Neural progenitor cell (in vitro differentiated cells): ENCODE measurements at regions not wholly inside any gene's neighbourhood (a gene's known extent, or its start where the extent isn't known, plus 50 kb on each side); places are given as distances from the start of the nearest gene placed in this dataset.

Experiments
- DNase-seq: peaks from one replicate; pipeline ENCODE4 v3.0.0-alpha.2; 2016; ENCODE audit warnings: low spot score
- H2AFZ ChIP-seq: fragments of 200-600 bp; sonication (generic); replicated peaks from 2 replicates; pipeline ENCODE4 v1.6.1; 2016; ENCODE audit warnings: antibody characterized with exemption
- H3F3A ChIP-seq: fragments of 200-600 bp; sonication (generic); 2 replicates; pipeline ENCODE4 v1.6.1; 2016; ENCODE audit warnings: antibody characterized with exemption, low read depth
- H3K27ac ChIP-seq: fragments of 200-600 bp; sonication (generic); 2 replicates; pipeline ENCODE4 v1.5.1; 2016; ENCODE audit warnings: mild to moderate bottlenecking
- H3K27me3 ChIP-seq: fragments of 200-600 bp; sonication (generic); 2 replicates; pipeline ENCODE4 v1.6.1; 2016; ENCODE audit warnings: mild to moderate bottlenecking, moderate library complexity
- H3K36me3 ChIP-seq: fragments of 200-600 bp; sonication (generic); 2 replicates; pipeline ENCODE4 v1.5.1; 2016
- H3K4me1 ChIP-seq: fragments of 200-600 bp; sonication (generic); 2 replicates; pipeline ENCODE4 v1.6.1; 2016; ENCODE audit warnings: mixed run types
- H3K4me2 ChIP-seq: fragments of 200-600 bp; sonication (generic); 2 replicates; pipeline ENCODE4 v1.6.1; 2016
- H3K4me3 ChIP-seq: fragments of 200-600 bp; sonication (generic); 2 replicates; pipeline ENCODE4 v1.5.1; 2016
- H3K79me2 ChIP-seq: fragments of 200-600 bp; sonication (generic); 2 replicates; pipeline ENCODE4 v1.6.1; 2016; ENCODE audit warnings: low read depth
- H3K9ac ChIP-seq: fragments of 200-600 bp; sonication (generic); 2 replicates; pipeline ENCODE4 v1.6.1; 2016
- H3K9me3 ChIP-seq: fragments of 200-600 bp; sonication (generic); 2 replicates; pipeline ENCODE4 v1.5.1; 2016; ENCODE audit warnings: low read depth
- H4K20me1 ChIP-seq: fragments of 200-600 bp; sonication (generic); 2 replicates; pipeline ENCODE4 v1.6.1; 2016; ENCODE audit warnings: low read depth
- H3K27ac Mint-ChIP-seq: 3 replicates; pipeline ENCODE4 v1.8.0; 2021; ENCODE audit warnings: mixed read lengths
- H3K27me3 Mint-ChIP-seq: 2 replicates; pipeline ENCODE4 v1.8.0; 2022; ENCODE audit warnings: low read depth, mild to moderate bottlenecking, inconsistent platforms, moderate library complexity, mixed read lengths; ENCODE audit not compliant: insufficient read depth
- H3K36me3 Mint-ChIP-seq: 3 replicates; pipeline ENCODE4 v1.8.0; 2021; ENCODE audit warnings: mixed read lengths
- H3K4me1 Mint-ChIP-seq: 3 replicates; pipeline ENCODE4 v1.8.0; 2021; ENCODE audit warnings: mixed read lengths
- H3K4me3 Mint-ChIP-seq: 3 replicates; pipeline ENCODE4 v1.8.0; 2021; ENCODE audit warnings: mild to moderate bottlenecking, moderate library complexity, mixed read lengths
- H3K9me3 Mint-ChIP-seq: 3 replicates; pipeline ENCODE4 v1.8.0; 2020; ENCODE audit warnings: mixed read lengths
- EZH2 ChIP-seq: fragments of 200-600 bp; sonication (generic); IDR thresholded peaks from 2 replicates; pipeline ENCODE4 v1.6.1; 2017; ENCODE audit warnings: antibody characterized with exemption, mild to moderate bottlenecking, moderate library complexity
- EZH2phosphoT487 ChIP-seq: fragments of 200-600 bp; sonication (generic); IDR thresholded peaks from 2 replicates; pipeline ENCODE4 v1.6.1; 2017; ENCODE audit warnings: antibody characterized with exemption
- TF ChIP-seq, protein P1 (sequence below): fragments of 200-600 bp; sonication (generic); IDR thresholded peaks from 2 replicates; pipeline ENCODE4 v1.5.1; 2017; ENCODE audit warnings: antibody characterized with exemption, mild to moderate bottlenecking

- H3K4me2 ChIP-seq = no peak overlapping the region
- Mint-ChIP-seq H3K4me3 (no peak overlapping the region), H3K27me3 (peaks cover 7% of the 10 kb centered on the region), H3K9me3 (peaks cover 4% of the 10 kb centered on the region), H3K36me3 (no peaks in the 10 kb centered on the region), H3K27ac (no peak overlapping the region), H3K4me1 (no peaks in the 10 kb centered on the region)
- no peak overlapping the region for H3K9ac ChIP-seq
- H3K36me3 ChIP-seq = no peaks in the 10 kb centered on the region
- H3K79me2 ChIP-seq = no peaks in the 10 kb centered on the region
- no peaks in the 10 kb centered on the region for H3K27me3 ChIP-seq
- no peaks in the 10 kb centered on the region for H3F3A ChIP-seq
- H4K20me1 ChIP-seq = no peaks in the 10 kb centered on the region
- no peak for DNase-seq
- TF ChIP-seq, protein P1, sequence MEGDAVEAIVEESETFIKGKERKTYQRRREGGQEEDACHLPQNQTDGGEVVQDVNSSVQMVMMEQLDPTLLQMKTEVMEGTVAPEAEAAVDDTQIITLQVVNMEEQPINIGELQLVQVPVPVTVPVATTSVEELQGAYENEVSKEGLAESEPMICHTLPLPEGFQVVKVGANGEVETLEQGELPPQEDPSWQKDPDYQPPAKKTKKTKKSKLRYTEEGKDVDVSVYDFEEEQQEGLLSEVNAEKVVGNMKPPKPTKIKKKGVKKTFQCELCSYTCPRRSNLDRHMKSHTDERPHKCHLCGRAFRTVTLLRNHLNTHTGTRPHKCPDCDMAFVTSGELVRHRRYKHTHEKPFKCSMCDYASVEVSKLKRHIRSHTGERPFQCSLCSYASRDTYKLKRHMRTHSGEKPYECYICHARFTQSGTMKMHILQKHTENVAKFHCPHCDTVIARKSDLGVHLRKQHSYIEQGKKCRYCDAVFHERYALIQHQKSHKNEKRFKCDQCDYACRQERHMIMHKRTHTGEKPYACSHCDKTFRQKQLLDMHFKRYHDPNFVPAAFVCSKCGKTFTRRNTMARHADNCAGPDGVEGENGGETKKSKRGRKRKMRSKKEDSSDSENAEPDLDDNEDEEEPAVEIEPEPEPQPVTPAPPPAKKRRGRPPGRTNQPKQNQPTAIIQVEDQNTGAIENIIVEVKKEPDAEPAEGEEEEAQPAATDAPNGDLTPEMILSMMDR = no peak
- TF ChIP-seq EZH2phosphoT487 = no peak
- no peak for TF ChIP-seq EZH2
- no peak overlapping the region for H3K27ac ChIP-seq
- no peaks in the 10 kb centered on the region for H3K9me3 ChIP-seq
- H2AFZ ChIP-seq = no peak overlapping the region
- no peaks in the 10 kb centered on the region for H3K4me1 ChIP-seq
- H3K4me3 ChIP-seq = no peak overlapping the region
Observed at GRCh38 chr14:104249089-104249488, 110.7 kb downstream of the KIF26A start.

- Mint-ChIP-seq H3K9me3 (peaks cover 4% of the 10 kb centered on the region), H3K4me1 (no peaks in the 10 kb centered on the region), H3K36me3 (no peaks in the 10 kb centered on the region), H3K27me3 (peaks cover 7% of the 10 kb centered on the region), H3K27ac (no peak overlapping the region), H3K4me3 (no peak overlapping the region)
- no peak for TF ChIP-seq EZH2
- TF ChIP-seq, protein P1 = no peak
- TF ChIP-seq EZH2phosphoT487 = no peak
- Histone ChIP-seq H3K4me3 (no peak overlapping the region), H3F3A (no peaks in the 10 kb centered on the region), H4K20me1 (no peaks in the 10 kb centered on the region), H3K27ac (no peak overlapping the region), H3K9ac (no peak overlapping the region), H2AFZ (no peak overlapping the region), H3K9me3 (no peaks in the 10 kb centered on the region), H3K36me3 (no peaks in the 10 kb centered on the region), H3K4me1 (no peaks in the 10 kb centered on the region), H3K4me2 (no peak overlapping the region), H3K79me2 (no peaks in the 10 kb centered on the region), H3K27me3 (no peaks in the 10 kb centered on the region)
- no peak for DNase-seq
Observed at GRCh38 chr14:104249706-104250105, 111.3 kb downstream of the KIF26A start.

DNA sequence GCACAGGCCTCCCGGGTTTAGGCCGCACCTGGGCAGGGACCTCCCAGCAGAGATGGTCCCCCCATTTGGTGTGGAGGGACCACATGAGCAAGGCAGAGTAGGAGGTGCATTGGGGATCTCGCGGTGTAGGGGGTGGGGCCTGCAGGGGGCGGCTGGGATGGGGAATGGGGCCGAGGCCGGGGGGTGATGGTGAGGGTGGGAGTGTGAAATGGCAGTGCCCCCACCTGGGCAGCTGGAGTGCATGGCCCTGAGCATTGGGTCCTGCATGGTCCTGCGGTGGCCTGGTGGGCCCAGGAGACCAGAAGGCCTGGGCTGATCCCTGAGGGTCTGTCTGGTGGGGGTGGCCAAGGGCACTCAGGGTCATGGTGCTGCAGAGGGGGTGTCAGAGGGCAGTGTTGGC is 111.8 kb downstream of the KIF26A start:
- Histone ChIP-seq H3K79me2 (no peaks in the 10 kb centered on the region), H3K4me1 (no peaks in the 10 kb centered on the region), H3K36me3 (no peaks in the 10 kb centered on the region), H3K9ac (no peak overlapping the region), H3K9me3 (no peaks in the 10 kb centered on the region), H3K4me3 (no peak overlapping the region), H3K27ac (no peak overlapping the region), H4K20me1 (no peaks in the 10 kb centered on the region), H3F3A (no peaks in the 10 kb centered on the region), H3K27me3 (no peaks in the 10 kb centered on the region), H3K4me2 (no peak overlapping the region), H2AFZ (no peak overlapping the region)
- Mint-ChIP-seq H3K27me3 (peaks cover 7% of the 10 kb centered on the region), H3K27ac (no peak overlapping the region), H3K36me3 (no peaks in the 10 kb centered on the region), H3K9me3 (peaks cover 4% of the 10 kb centered on the region), H3K4me1 (no peaks in the 10 kb centered on the region), H3K4me3 (no peak overlapping the region)
- no peak for DNase-seq
- TF ChIP-seq, protein P1 = no peak
- no peak for TF ChIP-seq EZH2
- TF ChIP-seq EZH2phosphoT487 = no peak
